Mammary epithelial cell (primary cell): ENCODE measurements at regions not wholly inside any gene's neighbourhood (a gene's known extent, or its start where the extent isn't known, plus 50 kb on each side); places are given as distances from the start of the nearest gene placed in this dataset.

Source experiments
- EZH2 ChIP-seq: IDR thresholded peaks from 2 replicates; pipeline ENCODE4 v1.6.1; 2012; ENCODE audit warnings: low read length, inconsistent platforms, borderline replicate concordance
- TF ChIP-seq, protein P1 (sequence below), 2 donors: IDR thresholded peaks in 1 of 2; conservative IDR thresholded peaks in 1 of 2; 2 replicates each; pipeline ENCODE4 v1.5.1; 2011 to 2012; ENCODE audit warnings: inconsistent platforms in 2 of 2, low read length in 2 of 2, mild to moderate bottlenecking in 2 of 2, control low read depth in 1 of 2, low read depth in 1 of 2; ENCODE audit not compliant: insufficient read depth in 1 of 2; ENCODE audit errors: extremely low read depth in 1 of 2

DNA sequence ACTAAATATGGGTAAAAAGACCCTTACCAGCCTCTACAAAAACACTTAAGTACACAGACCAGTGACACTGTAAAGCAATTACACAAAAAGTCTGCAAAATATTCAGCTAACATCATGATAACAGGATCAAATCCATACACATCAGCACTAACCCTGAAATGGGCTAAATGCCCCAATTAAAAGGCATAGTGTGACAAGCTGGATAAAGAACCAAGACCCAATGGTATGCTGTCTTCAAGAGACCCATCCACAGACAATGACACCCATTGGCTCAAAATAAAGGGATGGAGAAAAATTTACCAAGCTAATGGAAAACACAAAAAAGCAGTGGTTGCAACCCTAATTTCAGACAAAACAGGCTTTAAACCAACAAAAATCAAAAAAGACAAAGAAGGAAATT, 221.0 kb upstream of the ISL1 start:
- no peak for TF ChIP-seq EZH2
- TF ChIP-seq, protein P1, sequence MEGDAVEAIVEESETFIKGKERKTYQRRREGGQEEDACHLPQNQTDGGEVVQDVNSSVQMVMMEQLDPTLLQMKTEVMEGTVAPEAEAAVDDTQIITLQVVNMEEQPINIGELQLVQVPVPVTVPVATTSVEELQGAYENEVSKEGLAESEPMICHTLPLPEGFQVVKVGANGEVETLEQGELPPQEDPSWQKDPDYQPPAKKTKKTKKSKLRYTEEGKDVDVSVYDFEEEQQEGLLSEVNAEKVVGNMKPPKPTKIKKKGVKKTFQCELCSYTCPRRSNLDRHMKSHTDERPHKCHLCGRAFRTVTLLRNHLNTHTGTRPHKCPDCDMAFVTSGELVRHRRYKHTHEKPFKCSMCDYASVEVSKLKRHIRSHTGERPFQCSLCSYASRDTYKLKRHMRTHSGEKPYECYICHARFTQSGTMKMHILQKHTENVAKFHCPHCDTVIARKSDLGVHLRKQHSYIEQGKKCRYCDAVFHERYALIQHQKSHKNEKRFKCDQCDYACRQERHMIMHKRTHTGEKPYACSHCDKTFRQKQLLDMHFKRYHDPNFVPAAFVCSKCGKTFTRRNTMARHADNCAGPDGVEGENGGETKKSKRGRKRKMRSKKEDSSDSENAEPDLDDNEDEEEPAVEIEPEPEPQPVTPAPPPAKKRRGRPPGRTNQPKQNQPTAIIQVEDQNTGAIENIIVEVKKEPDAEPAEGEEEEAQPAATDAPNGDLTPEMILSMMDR (conservative IDR thresholded peaks at IDR 0.05 in 1 of 2, IDR thresholded peaks at IDR 0.05 in 1 of 2; ENCODE audit: extremely low read depth in 1 of 2, insufficient read depth in 1 of 2, low read depth in 1 of 2, low read length in 2 of 2): no peak
